T-cell (primary cell): ENCODE measurements at regions not wholly inside any gene's neighbourhood (a gene's known extent, or its start where the extent isn't known, plus 50 kb on each side); places are given as distances from the start of the nearest gene placed in this dataset.

ENCODE experiments used
- ATAC-seq, 4 experiments: fragments of 200-7000 bp in 3 of 4; fragments of 150-1000 bp in 1 of 4; cut with Tn5 transposase; replicated peaks in 1 of 4; 1 replicate in 3 of 4; 2 replicates in 1 of 4; pipeline ENCODE4 v1.10.0; 2021; ENCODE audit warnings: moderate library complexity in 3 of 4, mild to moderate bottlenecking in 2 of 4, moderate number of reproducible peaks in 1 of 4
- CTCF ChIA-PET, 2 donors: fragments of 300-600 bp; sonication (Branson Sonifier 250); formaldehyde crosslinking; loops; one replicate each; lab custom pipeline; 2022; ENCODE audit warnings: antibody characterized with exemption in 2 of 2; lab: Charles Lee
- POLR2A ChIA-PET, 2 donors: fragments of 300-600 bp; sonication (Branson Sonifier 250); formaldehyde crosslinking; loops; one replicate each; lab custom pipeline; 2022; ENCODE audit warnings: antibody characterized with exemption in 2 of 2; lab: Charles Lee
- DNase-seq, 35 experiments: peaks; one replicate each; pipeline versions ENCODE4 v3.0.0 to v3.0.0-alpha.2; 2013 to 2023
- H3K27ac ChIP-seq: one replicate; pipeline ENCODE4 v1.5.1; 2013; ENCODE audit warnings: low read length
- H3K27me3 ChIP-seq, 2 experiments: replicated peaks in 1 of 2; 1 replicate in 1 of 2; 2 replicates in 1 of 2; pipeline versions ENCODE4 v1.6.1 to v1.7.0; 2013; ENCODE audit warnings: low read length in 1 of 2, mixed read lengths in 1 of 2; ENCODE audit not compliant: control insufficient read depth in 2 of 2, insufficient read depth in 2 of 2; ENCODE audit errors: extremely low read depth in 1 of 2
- H3K36me3 ChIP-seq, 2 donors: 1 replicate in 1 of 2; 2 replicates in 1 of 2; pipeline versions ENCODE4 v1.6.1 to v1.7.0; 2013; ENCODE audit warnings: low read length in 1 of 2; ENCODE audit not compliant: control insufficient read depth in 2 of 2, insufficient read depth in 1 of 2; ENCODE audit errors: extremely low read depth in 1 of 2
- H3K4me1 ChIP-seq, 2 experiments: 1 replicate in 1 of 2; 2 replicates in 1 of 2; pipeline versions ENCODE4 v1.6.1 to v1.7.0; 2013; ENCODE audit warnings: low read length in 2 of 2, mixed read lengths in 1 of 2; ENCODE audit not compliant: insufficient read depth in 2 of 2, control insufficient read depth in 1 of 2; ENCODE audit errors: extremely low read depth in 1 of 2
- H3K4me3 ChIP-seq, 2 donors: 1 replicate in 1 of 2; 2 replicates in 1 of 2; pipeline versions ENCODE4 v1.5.1 to v1.7.0; 2013; ENCODE audit warnings: mild to moderate bottlenecking in 2 of 2, low read length in 1 of 2, moderate library complexity in 1 of 2; ENCODE audit not compliant: control insufficient read depth in 1 of 2; ENCODE audit errors: extremely low read depth in 1 of 2
- H3K9me3 ChIP-seq: 2 replicates; pipeline ENCODE4 v1.7.0; 2013
- H3K27ac Mint-ChIP-seq, 2 donors: one replicate each; pipeline ENCODE4 v1.8.0; 2020 to 2021; ENCODE audit warnings: mild to moderate bottlenecking in 2 of 2, mixed read lengths in 2 of 2
- H3K27me3 Mint-ChIP-seq, 2 donors: one replicate each; pipeline ENCODE4 v1.8.0; 2021 to 2022; ENCODE audit warnings: mixed read lengths in 2 of 2
- H3K36me3 Mint-ChIP-seq: one replicate; pipeline ENCODE4 v1.8.0; 2021; ENCODE audit warnings: mixed read lengths
- H3K4me1 Mint-ChIP-seq, 3 donors: one replicate each; pipeline ENCODE4 v1.8.0; 2020 to 2022; ENCODE audit warnings: mixed read lengths in 3 of 3, mild to moderate bottlenecking in 1 of 3
- H3K4me3 Mint-ChIP-seq, 3 donors: one replicate each; pipeline ENCODE4 v1.8.0; 2020 to 2022; ENCODE audit warnings: mild to moderate bottlenecking in 3 of 3, mixed read lengths in 3 of 3, moderate library complexity in 3 of 3
- H3K9me3 Mint-ChIP-seq, 3 donors: one replicate each; pipeline ENCODE4 v1.8.0; 2020 to 2022; ENCODE audit warnings: mixed read lengths in 3 of 3
- WGBS: methylation state at CpG from one replicate; pipeline ENCODE4 v1.1.5; 2013; ENCODE audit warnings: missing lambda C conversion rate; ENCODE audit not compliant: insufficient coverage; 5-methylcytosine and 5-hydroxymethylcytosine counted together

DNA sequence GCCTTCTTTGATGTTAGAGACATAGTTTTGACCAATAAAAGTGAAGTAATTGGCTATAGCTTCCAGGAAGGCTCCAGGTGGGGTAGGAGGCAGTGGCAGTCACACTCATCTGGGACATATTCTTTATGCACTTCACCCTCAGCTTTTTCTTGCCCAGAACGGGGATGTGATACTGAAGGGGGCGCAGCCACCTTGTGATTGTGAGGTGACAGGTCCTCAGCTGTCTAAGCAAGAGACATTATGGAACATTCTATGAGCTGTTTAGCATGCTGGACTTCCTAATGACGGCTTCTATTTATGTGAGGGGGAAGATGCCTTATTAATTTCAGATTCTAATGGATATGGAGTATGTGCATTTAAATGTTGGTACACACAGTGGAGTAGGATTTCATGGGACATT, 151.3 kb upstream of the ZFP64 start:
- WGBS: 84% methylated on average over 2 of the region's 3 CpGs
- CTCF ChIA-PET: interaction anchor here in 1 of 2 donors (0.7 kb wide), 1 partner anchor 873 kb away, joined by 3 read pairs; no protein-coding TSS in a partner anchor
- Mint-ChIP-seq H3K36me3 (no peaks in the 10 kb centered on the region), H3K4me1 (peaks cover 0 to 6% (median under 1%) of the 10 kb centered on the region in 3 donors), H3K4me3 (no peak overlapping the region), H3K27me3 (peaks cover 3 to 11% of the 10 kb centered on the region in 2 donors), H3K9me3 (no peaks in the 10 kb centered on the region), H3K27ac (no peak overlapping the region)
- POLR2A ChIA-PET: no interaction called here
- no peaks in the 10 kb centered on the region for H3K36me3 ChIP-seq
- H3K27ac ChIP-seq: no peak overlapping the region
- peaks cover 0 to under 1% of the 10 kb centered on the region in 2 experiments for H3K27me3 ChIP-seq
- no peak for ATAC-seq
- no peaks in the 10 kb centered on the region for H3K9me3 ChIP-seq
- peak in 8 of 35 experiments; percentile 1 to 27 (median 6) for DNase-seq
- no peaks in the 10 kb centered on the region for H3K4me1 ChIP-seq
- H3K4me3 ChIP-seq: no peak overlapping the region

GRCh38 chr20:52340036-52340634, 148.6 kb upstream of the ZFP64 start:
- Histone ChIP-seq H3K36me3 (no peaks in the 10 kb centered on the region), H3K9me3 (no peaks in the 10 kb centered on the region), H3K4me3 (no peak overlapping the region), H3K4me1 (no peaks in the 10 kb centered on the region), H3K27me3 (peaks cover 0 to 4% of the 10 kb centered on the region in 2 experiments), H3K27ac (no peak overlapping the region)
- Mint-ChIP-seq H3K36me3 (no peaks in the 10 kb centered on the region), H3K4me3 (no peak overlapping the region), H3K4me1 (peaks cover 0 to 6% (median 0%) of the 10 kb centered on the region in 3 donors), H3K27me3 (peaks cover 3 to 13% of the 10 kb centered on the region in 2 donors), H3K9me3 (no peaks in the 10 kb centered on the region), H3K27ac (no peak overlapping the region)
- ATAC-seq (no peak), DNase-seq (no peak)
- ChIA-PET CTCF (interaction anchor here in 1 of 2 donors (0.6 kb wide), 1 partner anchor 35 kb away, joined by 3 read pairs; no protein-coding TSS in a partner anchor), POLR2A (no interaction called here)
- 60% methylated on average over 1 of the region's 4 CpGs for WGBS

- no peak for ATAC-seq
- Mint-ChIP-seq H3K27me3 (peaks cover 5 to 23% of the 10 kb centered on the region in 2 donors), H3K27ac (no peak overlapping the region), H3K4me3 (no peak overlapping the region), H3K36me3 (no peaks in the 10 kb centered on the region), H3K9me3 (peaks cover 0 to 8% (median 0%) of the 10 kb centered on the region in 3 donors), H3K4me1 (peaks cover 0 to 6% (median 2%) of the 10 kb centered on the region in 3 donors)
- no peak for DNase-seq
- Histone ChIP-seq H3K27ac (no peak overlapping the region), H3K4me3 (no peak overlapping the region), H3K9me3 (no peaks in the 10 kb centered on the region), H3K36me3 (no peaks in the 10 kb centered on the region), H3K27me3 (peaks cover 2 to 3% of the 10 kb centered on the region in 2 experiments), H3K4me1 (no peaks in the 10 kb centered on the region)
- POLR2A ChIA-PET: no interaction called here
- no CpG with 5 or more reads among the region's 2 CpGs for WGBS
- CTCF ChIA-PET: interaction anchor here in 1 of 2 donors (1.2 kb wide), 1 partner anchor 20 kb away, joined by 3 read pairs; no protein-coding TSS in a partner anchor
Observed at GRCh38 chr20:52332649-52333250, 141.2 kb upstream of the ZFP64 start.

- no peak overlapping the region for H3K4me3 Mint-ChIP-seq
- ChIA-PET POLR2A (no interaction called here), CTCF (interaction anchor here in 1 of 2 donors (1.2 kb wide), 1 partner anchor 20 kb away, joined by 3 read pairs; no protein-coding TSS in a partner anchor)
- Histone ChIP-seq H3K9me3 (no peaks in the 10 kb centered on the region), H3K27ac (no peak overlapping the region), H3K4me3 (no peak overlapping the region), H3K36me3 (no peaks in the 10 kb centered on the region), H3K4me1 (no peaks in the 10 kb centered on the region), H3K27me3 (peaks cover 0 to 3% of the 10 kb centered on the region in 2 experiments)
- WGBS: no CpG with 5 or more reads among the region's 1 CpG
- no peak for DNase-seq
- H3K4me1 Mint-ChIP-seq: peaks cover 0 to 6% (median 3%) of the 10 kb centered on the region in 3 donors
- peaks cover 0 to 8% (median 0%) of the 10 kb centered on the region in 3 donors for H3K9me3 Mint-ChIP-seq
- H3K27ac Mint-ChIP-seq: no peak overlapping the region
- ATAC-seq: no peak
- no peaks in the 10 kb centered on the region for H3K36me3 Mint-ChIP-seq
- H3K27me3 Mint-ChIP-seq: peaks cover 5 to 23% of the 10 kb centered on the region in 2 donors
Observed at GRCh38 chr20:52332230-52332629, 140.7 kb upstream of the ZFP64 start.

- H3K36me3 ChIP-seq: no peaks in the 10 kb centered on the region
- no peak overlapping the region for H3K4me3 ChIP-seq
- no peak overlapping the region for H3K27ac Mint-ChIP-seq
- peaks cover 0 to 6% (median 3%) of the 10 kb centered on the region in 3 donors for H3K4me1 Mint-ChIP-seq
- ChIA-PET CTCF (interaction anchor here in 1 of 2 donors (1.2 kb wide), 1 partner anchor 19 kb away, joined by 3 read pairs; no protein-coding TSS in a partner anchor), POLR2A (interaction anchor here in 1 of 2 donors (0.5 kb wide), 1 partner anchor 12 kb away, joined by 3 read pairs; no protein-coding TSS in a partner anchor)
- H3K4me3 Mint-ChIP-seq: no peak overlapping the region
- H3K9me3 Mint-ChIP-seq: peaks cover 0 to 8% (median 0%) of the 10 kb centered on the region in 3 donors
- H3K36me3 Mint-ChIP-seq: no peaks in the 10 kb centered on the region
- DNase-seq (no peak), ATAC-seq (no peak)
- no peaks in the 10 kb centered on the region for H3K4me1 ChIP-seq
- peaks cover 5 to 23% of the 10 kb centered on the region in 2 donors for H3K27me3 Mint-ChIP-seq
- H3K27ac ChIP-seq: no peak overlapping the region
- no peaks in the 10 kb centered on the region for H3K9me3 ChIP-seq
- 79% methylated on average over 1 of the region's 2 CpGs for WGBS
- H3K27me3 ChIP-seq: peaks cover 0 to 3% of the 10 kb centered on the region in 2 experiments
Observed at GRCh38 chr20:52331655-52332054, 140.1 kb upstream of the ZFP64 start.

- no peak for ATAC-seq
- no peak overlapping the region for H3K27ac ChIP-seq
- WGBS: 61% methylated on average over 2 of the region's 3 CpGs
- H3K27me3 ChIP-seq: no peaks in the 10 kb centered on the region
- H3K4me1 Mint-ChIP-seq: peaks cover 0 to 3% (median 0%) of the 10 kb centered on the region in 3 donors
- DNase-seq: no peak
- no peaks in the 10 kb centered on the region for H3K4me1 ChIP-seq
- peaks cover 6 to 8% of the 10 kb centered on the region in 2 donors for H3K27me3 Mint-ChIP-seq
- ChIA-PET CTCF (interaction anchor here in 1 of 2 donors (0.5 kb wide), 1 partner anchor 1226 kb away, joined by 3 read pairs; no protein-coding TSS in a partner anchor), POLR2A (no interaction called here)
- H3K36me3 Mint-ChIP-seq: no peaks in the 10 kb centered on the region
- no peak overlapping the region for H3K4me3 Mint-ChIP-seq
- no peak overlapping the region for H3K4me3 ChIP-seq
- H3K27ac Mint-ChIP-seq: no peak overlapping the region
- no peaks in the 10 kb centered on the region for H3K9me3 ChIP-seq
- H3K9me3 Mint-ChIP-seq: no peaks in the 10 kb centered on the region
- H3K36me3 ChIP-seq: no peaks in the 10 kb centered on the region
Observed at GRCh38 chr20:52321396-52321795, 129.8 kb upstream of the ZFP64 start.
